ENCODE measurements at regions not wholly inside any gene's neighbourhood (a gene's known extent, or its start where the extent isn't known, plus 50 kb on each side); places are given as distances from the start of the nearest gene placed in this dataset.
"Not testable (repeated sequence)": the region's sequence is repeated elsewhere in the genome, so short reads cannot be mapped to it uniquely, and the experiment has no call there.

- no peak overlapping the region for H3K27ac Mint-ChIP-seq
- H3K36me3 Mint-ChIP-seq: no peaks in the 10 kb centered on the region
- ATAC-seq: no peak
- H3K4me1 Mint-ChIP-seq: no peaks in the 10 kb centered on the region
- H3K27me3 Mint-ChIP-seq: no peaks in the 10 kb centered on the region
- H3K9me3 Mint-ChIP-seq: peaks cover 4% of the 10 kb centered on the region
- no peak overlapping the region for H3K4me3 Mint-ChIP-seq
These were observed 139.8 kb upstream of the HMGN3 start for GRCh38 chr6:79374308-79374707.

- no peaks in the 10 kb centered on the region for H3K36me3 Mint-ChIP-seq
- no peak overlapping the region for H3K27ac Mint-ChIP-seq
- peaks cover 6% of the 10 kb centered on the region for H3K9me3 Mint-ChIP-seq
- H3K4me1 Mint-ChIP-seq: no peaks in the 10 kb centered on the region
- no peak for ATAC-seq
- no peak overlapping the region for H3K4me3 Mint-ChIP-seq
- no peaks in the 10 kb centered on the region for H3K27me3 Mint-ChIP-seq
These were observed 139.4 kb upstream of the HMGN3 start for GRCh38 chr6:79373880-79374279.

- Mint-ChIP-seq H3K4me3 (no peak overlapping the region), H3K4me1 (no peaks in the 10 kb centered on the region), H3K27ac (no peak overlapping the region), H3K9me3 (peaks cover 7% of the 10 kb centered on the region), H3K27me3 (no peaks in the 10 kb centered on the region), H3K36me3 (no peaks in the 10 kb centered on the region)
- ATAC-seq: no peak
These were observed 138.8 kb upstream of the HMGN3 start for GRCh38 chr6:79373246-79373645.

- Mint-ChIP-seq H3K9me3 (peaks cover 7% of the 10 kb centered on the region), H3K4me3 (no peak overlapping the region), H3K4me1 (no peaks in the 10 kb centered on the region), H3K27me3 (no peaks in the 10 kb centered on the region), H3K27ac (no peak overlapping the region), H3K36me3 (no peaks in the 10 kb centered on the region)
- no peak for ATAC-seq
These were observed 138.3 kb upstream of the HMGN3 start for GRCh38 chr6:79372757-79373156.

GRCh38 chr6:79369026-79369425, 134.5 kb upstream of the HMGN3 start:
- H3K27me3 Mint-ChIP-seq: no peaks in the 10 kb centered on the region
- no peak overlapping the region for H3K4me3 Mint-ChIP-seq
- H3K4me1 Mint-ChIP-seq: no peaks in the 10 kb centered on the region
- H3K36me3 Mint-ChIP-seq: no peaks in the 10 kb centered on the region
- no peak overlapping the region for H3K27ac Mint-ChIP-seq
- H3K9me3 Mint-ChIP-seq: peaks cover 13% of the 10 kb centered on the region
- ATAC-seq: no peak

- not testable (repeated sequence) for H3K4me1 Mint-ChIP-seq, H3K36me3 Mint-ChIP-seq, H3K27ac Mint-ChIP-seq, H3K27me3 Mint-ChIP-seq, H3K4me3 Mint-ChIP-seq, ATAC-seq
- peaks cover 20% of the 10 kb centered on the region for H3K9me3 Mint-ChIP-seq
These were observed 129.0 kb upstream of the HMGN3 start for GRCh38 chr6:79363441-79363840.

GRCh38 chr6:79361074-79361473, 126.6 kb upstream of the HMGN3 start:
- H3K4me1 Mint-ChIP-seq, H3K27ac Mint-ChIP-seq, H3K36me3 Mint-ChIP-seq: not testable (repeated sequence)

GRCh38 chr6:79353226-79353625, 118.7 kb upstream of the HMGN3 start:
- ATAC-seq: no peak
- H3K4me1 Mint-ChIP-seq: no peaks in the 10 kb centered on the region
- no peak overlapping the region for H3K4me3 Mint-ChIP-seq
- H3K36me3 Mint-ChIP-seq: no peaks in the 10 kb centered on the region
- H3K27ac Mint-ChIP-seq: no peak overlapping the region
- no peaks in the 10 kb centered on the region for H3K27me3 Mint-ChIP-seq
- H3K9me3 Mint-ChIP-seq: peaks cover 10% of the 10 kb centered on the region

More at GRCh38 chr6:79361074-79361473, 126.6 kb upstream of the HMGN3 start:
- not testable (repeated sequence) for H3K27me3 Mint-ChIP-seq, ATAC-seq, H3K4me3 Mint-ChIP-seq
- peaks cover 17% of the 10 kb centered on the region for H3K9me3 Mint-ChIP-seq

GRCh38 chr6:79338493-79338892, 104.0 kb upstream of the HMGN3 start:
- Mint-ChIP-seq H3K27ac (no peak overlapping the region), H3K9me3 (no peaks in the 10 kb centered on the region), H3K36me3 (no peaks in the 10 kb centered on the region)

GRCh38 chr6:79335133-79335674, 100.7 kb upstream of the HMGN3 start:
- Mint-ChIP-seq H3K27ac (peak overlapping the region; percentile 53), H3K4me1 (peaks cover 6% of the 10 kb centered on the region), H3K9me3 (no peaks in the 10 kb centered on the region), H3K36me3 (no peaks in the 10 kb centered on the region), H3K27me3 (peaks cover 31% of the 10 kb centered on the region), H3K4me3 (peak overlapping the region; percentile 7)
- ATAC-seq: peak; percentile 94

More at GRCh38 chr6:79338493-79338892, 104.0 kb upstream of the HMGN3 start:
- Mint-ChIP-seq H3K4me1 (peaks cover 6% of the 10 kb centered on the region), H3K4me3 (no peak overlapping the region), H3K27me3 (peaks cover 5% of the 10 kb centered on the region)
- no peak for ATAC-seq

GRCh38 chr6:79334674-79335073, 100.2 kb upstream of the HMGN3 start:
- no peaks in the 10 kb centered on the region for H3K36me3 Mint-ChIP-seq
- peak overlapping the region; percentile 53 for H3K27ac Mint-ChIP-seq
- H3K27me3 Mint-ChIP-seq: peaks cover 31% of the 10 kb centered on the region
- peak overlapping the region; percentile 7 for H3K4me3 Mint-ChIP-seq
- no peaks in the 10 kb centered on the region for H3K9me3 Mint-ChIP-seq
- peaks cover 6% of the 10 kb centered on the region for H3K4me1 Mint-ChIP-seq
- ATAC-seq: no peak

- Mint-ChIP-seq H3K9me3 (no peaks in the 10 kb centered on the region), H3K36me3 (no peaks in the 10 kb centered on the region), H3K27ac (no peak overlapping the region), H3K4me1 (peaks cover 3% of the 10 kb centered on the region), H3K4me3 (no peak overlapping the region), H3K27me3 (peaks cover 31% of the 10 kb centered on the region)
- ATAC-seq: no peak
These were observed 96.2 kb upstream of the HMGN3 start for GRCh38 chr6:79330704-79331103.

- Mint-ChIP-seq H3K4me3 (no peak overlapping the region), H3K36me3 (no peaks in the 10 kb centered on the region), H3K27me3 (no peaks in the 10 kb centered on the region), H3K27ac (no peak overlapping the region), H3K9me3 (peaks cover 6% of the 10 kb centered on the region), H3K4me1 (no peaks in the 10 kb centered on the region)
- no peak for ATAC-seq
These were observed 78.8 kb upstream of the HMGN3 start for GRCh38 chr6:79313254-79313653.

- H3K4me3 Mint-ChIP-seq: no peak overlapping the region
- no peak for ATAC-seq
These were observed 73.0 kb upstream of the HMGN3 start for GRCh38 chr6:79307321-79308036.

GRCh38 chr6:79305020-79305419, 70.5 kb upstream of the HMGN3 start:
- Mint-ChIP-seq H3K4me3 (no peak overlapping the region), H3K27me3 (no peaks in the 10 kb centered on the region), H3K9me3 (no peaks in the 10 kb centered on the region), H3K27ac (no peak overlapping the region), H3K4me1 (no peaks in the 10 kb centered on the region), H3K36me3 (no peaks in the 10 kb centered on the region)
- ATAC-seq: no peak

More at GRCh38 chr6:79307321-79308036, 73.0 kb upstream of the HMGN3 start:
- H3K27me3 Mint-ChIP-seq: no peaks in the 10 kb centered on the region
- H3K36me3 Mint-ChIP-seq: no peaks in the 10 kb centered on the region
- no peaks in the 10 kb centered on the region for H3K9me3 Mint-ChIP-seq
- H3K4me1 Mint-ChIP-seq: no peaks in the 10 kb centered on the region
- H3K27ac Mint-ChIP-seq: no peak overlapping the region

- Mint-ChIP-seq H3K4me1 (no peaks in the 10 kb centered on the region), H3K27me3 (no peaks in the 10 kb centered on the region), H3K27ac (no peak overlapping the region), H3K4me3 (no peak overlapping the region), H3K36me3 (no peaks in the 10 kb centered on the region), H3K9me3 (no peaks in the 10 kb centered on the region)
- no peak for ATAC-seq
These were observed 67.9 kb upstream of the HMGN3 start for GRCh38 chr6:79302341-79302740.

Measured in stimulated activated memory B cell treated with anti-CD40 and anti-IgM and Interleukin-4, amounts not matched to agents 10 μg/mL and 1 μg/mL and 100 μg/mL, for 72 hours (primary cell).